Stomach (tissue), 8 donors: ENCODE measurements at regions not wholly inside any gene's neighbourhood (a gene's known extent, or its start where the extent isn't known, plus 50 kb on each side); places are given as distances from the start of the nearest gene placed in this dataset.

ENCODE experiments used
- DNase-seq, 2 donors: peaks; one replicate each; pipeline versions ENCODE4 v3.0.0 to v3.0.0-alpha.2; 2013 to 2019
- H3K27ac ChIP-seq, 5 donors: fragments of 200-600 bp in 4 of 5; sonication (generic) in 4 of 5; one replicate each; pipeline ENCODE4 v1.5.1; 2013 to 2019; ENCODE audit warnings: mild to moderate bottlenecking in 1 of 5, moderate library complexity in 1 of 5
- H3K27me3 ChIP-seq, 3 donors: fragments of 200-600 bp; sonication (generic); one replicate each; pipeline ENCODE4 v1.5.1; 2017 to 2019; ENCODE audit warnings: mixed run types in 1 of 3
- H3K36me3 ChIP-seq, 4 donors: fragments of 200-600 bp; sonication (generic); 1 replicate in 3 of 4; 2 replicates in 1 of 4; pipeline ENCODE4 v1.5.1; 2016 to 2019
- H3K4me1 ChIP-seq, 4 donors: fragments of 200-600 bp; sonication (generic); one replicate each; pipeline ENCODE4 v1.5.1; 2016 to 2019
- H3K4me3 ChIP-seq, 4 donors: fragments of 200-600 bp; sonication (generic) in 3 of 4; one replicate each; pipeline ENCODE4 v1.5.1; 2016 to 2019; ENCODE audit warnings: mild to moderate bottlenecking in 1 of 4
- H3K9me3 ChIP-seq, 4 donors: fragments of 200-600 bp; sonication (generic); one replicate each; pipeline ENCODE4 v1.5.1; 2016 to 2019
- EP300 ChIP-seq: sonication (generic); formaldehyde crosslinking; IDR thresholded peaks from one replicate; pipeline ENCODE4 v1.6.1; 2017; ENCODE audit warnings: antibody characterized with exemption
- POLR2A ChIP-seq, 4 donors: fragments of 450-650 bp; IDR thresholded peaks; one replicate each; pipeline ENCODE4 v1.6.1; 2016; ENCODE audit warnings: antibody characterized with exemption in 4 of 4, control low read depth in 2 of 4, mild to moderate bottlenecking in 1 of 4, moderate library complexity in 1 of 4
- POLR2AphosphoS5 ChIP-seq, 3 donors: sonication (generic); formaldehyde crosslinking; IDR thresholded peaks; one replicate each; pipeline ENCODE4 v1.6.1; 2016; ENCODE audit warnings: antibody characterized with exemption in 3 of 3
- WGBS, 5 donors: extraction: QIAGEN DNeasy Blood & Tissue Kit in 3 of 5; methylation state at CpG; one replicate each; pipeline versions ENCODE4 v1.1.5 to v1.1.7; 2013 to 2018; 5-methylcytosine and 5-hydroxymethylcytosine counted together
- intact Hi-C: fragments of 100-400 bp; cut with DNase I; formaldehyde crosslinking; loops from one replicate; pipeline ENCODE4 v1.15.1; 2023; ENCODE audit warnings: low total_unique reads
- TF ChIP-seq, protein P1 (sequence below), 7 experiments: fragments of 450-650 bp in 4 of 7; fragments of 200-600 bp in 3 of 7; sonication (generic) in 3 of 7; IDR thresholded peaks; one replicate each; pipeline ENCODE4 v1.5.1; 2016 to 2019; ENCODE audit warnings: antibody characterized with exemption in 7 of 7, control low read depth in 2 of 7, mild to moderate bottlenecking in 1 of 7
- donor health status: healthy with polysubstance abuse.
- donor health status: Bipolar disorder and iron deficiency.
- donor health status: healthy.

- Histone ChIP-seq H3K4me1 (no peaks in the 10 kb centered on the region), H3K4me3 (no peak overlapping the region), H3K9me3 (no peaks in the 10 kb centered on the region), H3K27me3 (peaks cover 0 to 27% (median 5%) of the 10 kb centered on the region in 3 donors), H3K36me3 (no peaks in the 10 kb centered on the region), H3K27ac (no peak overlapping the region)
- intact Hi-C loops: no loop called here
- 82 to 91% (median 87%) methylated on average over 25 of the region's 25 CpGs for WGBS, 5 donors
- TF ChIP-seq, protein P1, sequence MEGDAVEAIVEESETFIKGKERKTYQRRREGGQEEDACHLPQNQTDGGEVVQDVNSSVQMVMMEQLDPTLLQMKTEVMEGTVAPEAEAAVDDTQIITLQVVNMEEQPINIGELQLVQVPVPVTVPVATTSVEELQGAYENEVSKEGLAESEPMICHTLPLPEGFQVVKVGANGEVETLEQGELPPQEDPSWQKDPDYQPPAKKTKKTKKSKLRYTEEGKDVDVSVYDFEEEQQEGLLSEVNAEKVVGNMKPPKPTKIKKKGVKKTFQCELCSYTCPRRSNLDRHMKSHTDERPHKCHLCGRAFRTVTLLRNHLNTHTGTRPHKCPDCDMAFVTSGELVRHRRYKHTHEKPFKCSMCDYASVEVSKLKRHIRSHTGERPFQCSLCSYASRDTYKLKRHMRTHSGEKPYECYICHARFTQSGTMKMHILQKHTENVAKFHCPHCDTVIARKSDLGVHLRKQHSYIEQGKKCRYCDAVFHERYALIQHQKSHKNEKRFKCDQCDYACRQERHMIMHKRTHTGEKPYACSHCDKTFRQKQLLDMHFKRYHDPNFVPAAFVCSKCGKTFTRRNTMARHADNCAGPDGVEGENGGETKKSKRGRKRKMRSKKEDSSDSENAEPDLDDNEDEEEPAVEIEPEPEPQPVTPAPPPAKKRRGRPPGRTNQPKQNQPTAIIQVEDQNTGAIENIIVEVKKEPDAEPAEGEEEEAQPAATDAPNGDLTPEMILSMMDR (IDR thresholded peaks at IDR 0.05): no peak
- TF ChIP-seq POLR2AphosphoS5 (IDR thresholded peaks at IDR 0.05) (no peak), POLR2A (IDR thresholded peaks at IDR 0.05) (no peak), EP300 (no peak)
- DNase-seq: no peak
Observed at GRCh38 chr16:86752582-86753175, 174.3 kb downstream of the FOXL1 start.

GRCh38 chr16:86753399-86753798, 175.1 kb downstream of the FOXL1 start:
- H3K36me3 ChIP-seq: no peaks in the 10 kb centered on the region
- no peak overlapping the region for H3K4me3 ChIP-seq
- intact Hi-C loops: no loop called here
- H3K27ac ChIP-seq: no peak overlapping the region
- no peaks in the 10 kb centered on the region for H3K9me3 ChIP-seq
- WGBS, 5 donors: 66 to 78% (median 71%) methylated on average over 15 of the region's 15 CpGs
- peaks cover 0 to 35% (median 5%) of the 10 kb centered on the region in 3 donors for H3K27me3 ChIP-seq
- DNase-seq: no peak
- H3K4me1 ChIP-seq: no peaks in the 10 kb centered on the region
- no peak for TF ChIP-seq POLR2A (IDR thresholded peaks at IDR 0.05)
- TF ChIP-seq POLR2AphosphoS5 (IDR thresholded peaks at IDR 0.05): no peak
- TF ChIP-seq, protein P1 (IDR thresholded peaks at IDR 0.05): no peak
- no peak for TF ChIP-seq EP300

- peaks cover 0 to 57% (median 5%) of the 10 kb centered on the region in 3 donors for H3K27me3 ChIP-seq
- TF ChIP-seq EP300 (no peak), POLR2A (IDR thresholded peaks at IDR 0.05) (no peak), POLR2AphosphoS5 (IDR thresholded peaks at IDR 0.05) (no peak)
- TF ChIP-seq, protein P1 (IDR thresholded peaks at IDR 0.05): no peak
- H3K4me3 ChIP-seq: no peak overlapping the region
- WGBS, 5 donors: 58 to 68% (median 64%) methylated on average over 13 of the region's 13 CpGs
- H3K27ac ChIP-seq: no peak overlapping the region
- H3K9me3 ChIP-seq: no peaks in the 10 kb centered on the region
- no peaks in the 10 kb centered on the region for H3K4me1 ChIP-seq
- no peaks in the 10 kb centered on the region for H3K36me3 ChIP-seq
- no peak for DNase-seq
- intact Hi-C loops: no loop called here
Observed at GRCh38 chr16:86755571-86756006, 177.2 kb downstream of the FOXL1 start.

- intact Hi-C loops: no loop called here
- Histone ChIP-seq H3K4me1 (peaks cover 0 to 13% (median 5%) of the 10 kb centered on the region in 4 donors), H3K27ac (no peak overlapping the region), H3K9me3 (no peaks in the 10 kb centered on the region), H3K4me3 (no peak overlapping the region), H3K36me3 (no peaks in the 10 kb centered on the region), H3K27me3 (peaks cover 0 to 72% (median 20%) of the 10 kb centered on the region in 3 donors)
- TF ChIP-seq POLR2A (IDR thresholded peaks at IDR 0.05): no peak
- TF ChIP-seq EP300: no peak
- no peak for TF ChIP-seq POLR2AphosphoS5 (IDR thresholded peaks at IDR 0.05)
- TF ChIP-seq, protein P1 (IDR thresholded peaks at IDR 0.05): no peak
- DNase-seq: no peak
- 46 to 55% (median 51%) methylated on average over 10 to 12 of the region's 12 CpGs for WGBS, 5 donors
Observed at GRCh38 chr16:86756882-86757703, 178.7 kb downstream of the FOXL1 start.
